HG03432 (cell line): ENCODE measurements at regions not wholly inside any gene's neighbourhood (a gene's known extent, or its start where the extent isn't known, plus 50 kb on each side); places are given as distances from the start of the nearest gene placed in this dataset.

Experiments
- ATAC-seq: cut with Tn5 transposase; IDR thresholded peaks from one replicate; pipeline ENCODE4 v1.9.1; 2021; ENCODE audit warnings: mild to moderate bottlenecking, moderate library complexity; ENCODE audit not compliant: unreplicated experiment

DNA sequence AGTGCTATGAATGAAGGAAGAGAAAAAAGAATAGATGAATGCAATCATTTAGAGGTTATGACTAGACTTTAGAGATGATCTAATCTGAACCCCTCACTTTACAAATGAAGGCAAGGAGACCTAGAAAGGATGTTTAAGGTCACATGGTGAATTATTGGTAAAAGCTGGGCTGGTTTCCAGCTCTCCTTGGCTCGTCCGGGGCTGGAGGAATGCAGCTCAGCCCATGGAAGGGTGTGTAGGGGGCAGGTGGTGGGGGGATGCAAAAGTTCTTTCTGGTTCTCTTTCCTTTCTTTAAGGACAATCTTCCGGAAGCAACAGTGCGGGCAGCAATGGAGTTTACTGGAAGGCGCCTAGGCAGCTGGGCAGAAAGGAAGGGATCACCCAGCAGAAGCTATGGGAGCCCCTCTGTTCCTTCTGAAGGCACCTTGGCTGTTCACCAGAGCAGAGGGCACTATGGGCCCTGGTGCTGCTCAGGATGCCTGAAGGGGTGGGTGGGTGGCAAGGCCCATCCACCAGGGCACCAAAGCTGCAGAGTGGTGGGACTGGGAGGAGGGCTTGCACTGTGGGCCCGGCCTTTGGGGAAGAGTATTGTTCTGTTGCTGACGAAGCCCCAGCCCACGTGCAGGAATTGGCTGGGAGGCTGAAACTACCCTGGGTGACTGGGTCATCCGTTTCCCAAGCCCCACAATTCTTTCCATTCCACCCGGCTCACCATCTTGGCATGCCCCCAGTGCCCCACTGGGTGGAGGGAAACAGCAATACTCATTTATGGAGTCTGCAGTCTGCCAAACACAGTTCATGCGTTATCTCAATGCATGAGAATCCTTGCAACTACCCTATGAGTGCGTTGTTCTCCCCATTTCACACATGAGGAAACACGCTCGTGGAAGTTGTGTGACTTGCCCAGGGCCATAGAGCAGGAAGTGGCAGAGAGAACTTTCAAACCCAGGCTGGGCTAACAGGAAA is 78.2 kb downstream of the IRF2BPL start:
- ATAC-seq: no peak

DNA sequence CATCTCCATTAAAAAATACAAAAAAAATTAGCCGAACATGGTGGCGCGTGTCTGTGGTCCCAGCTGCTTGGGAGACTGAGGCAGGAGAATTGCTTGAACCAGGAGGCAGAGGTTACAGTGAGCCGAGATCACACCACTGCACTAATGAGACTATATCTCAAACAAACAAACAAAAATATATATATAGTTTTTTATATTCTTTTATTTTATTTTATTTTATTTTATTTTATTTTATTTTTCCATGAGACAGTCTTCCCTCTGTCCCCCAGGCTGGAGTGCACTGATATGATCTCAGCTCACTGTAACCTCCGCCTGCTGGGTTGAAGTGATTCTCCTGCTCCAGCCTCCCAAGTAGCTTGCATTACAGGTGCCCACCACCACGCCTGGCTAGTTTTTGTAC is 79.5 kb downstream of the IRF2BPL start:
- no peak for ATAC-seq

DNA sequence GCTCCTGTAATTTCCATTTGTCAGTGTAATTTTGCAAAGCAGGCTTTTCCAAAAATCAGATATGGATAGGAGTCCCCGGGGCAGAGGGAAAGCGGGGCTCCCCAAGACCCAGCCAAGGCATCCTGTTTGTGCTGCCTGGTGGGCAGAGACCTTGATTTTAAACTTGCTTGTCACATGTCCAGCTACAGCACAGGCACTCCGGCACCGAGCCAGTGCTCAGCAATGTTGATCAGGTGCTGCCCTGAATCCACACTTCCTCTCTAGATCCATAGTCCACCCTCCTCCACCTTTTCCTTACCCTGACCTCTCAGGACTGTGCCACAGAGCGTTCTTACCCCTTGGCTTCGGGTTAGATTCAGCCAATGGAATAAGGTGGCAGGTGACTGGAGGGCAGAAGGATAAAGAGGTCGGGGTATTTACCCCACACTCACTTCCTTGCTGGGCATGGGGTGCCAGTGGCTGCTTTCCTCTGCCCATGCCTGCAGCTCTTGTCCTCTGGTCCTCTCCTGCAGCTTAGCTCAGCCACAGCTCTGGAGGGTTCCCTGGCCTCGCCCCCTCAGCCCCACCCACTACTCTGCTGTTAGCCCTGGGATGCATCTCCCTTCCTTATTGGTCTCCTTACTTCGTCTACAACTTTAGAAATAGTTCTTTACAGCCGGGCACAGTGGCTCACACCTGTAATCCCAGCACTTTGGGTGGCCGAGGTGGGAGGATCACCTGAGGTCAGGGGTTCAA is 80.1 kb downstream of the IRF2BPL start:
- no peak for ATAC-seq

DNA sequence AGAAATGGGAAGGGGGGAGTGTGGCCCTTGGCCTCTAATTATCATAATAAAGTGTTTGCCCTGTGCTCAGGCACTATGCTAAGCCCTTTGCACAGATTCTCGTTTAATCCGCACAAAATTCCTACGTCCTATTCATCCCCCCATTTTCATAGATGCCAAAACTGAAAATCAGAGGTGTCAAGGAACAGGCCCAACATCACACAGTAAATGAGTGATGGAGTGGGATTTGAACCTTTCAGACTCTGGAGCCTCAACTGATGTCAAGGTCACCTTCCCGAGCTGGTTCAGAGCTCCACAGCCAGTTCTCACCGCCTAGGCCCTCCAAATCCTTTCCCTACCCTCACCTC is 80.7 kb downstream of the IRF2BPL start:
- no peak for ATAC-seq

DNA sequence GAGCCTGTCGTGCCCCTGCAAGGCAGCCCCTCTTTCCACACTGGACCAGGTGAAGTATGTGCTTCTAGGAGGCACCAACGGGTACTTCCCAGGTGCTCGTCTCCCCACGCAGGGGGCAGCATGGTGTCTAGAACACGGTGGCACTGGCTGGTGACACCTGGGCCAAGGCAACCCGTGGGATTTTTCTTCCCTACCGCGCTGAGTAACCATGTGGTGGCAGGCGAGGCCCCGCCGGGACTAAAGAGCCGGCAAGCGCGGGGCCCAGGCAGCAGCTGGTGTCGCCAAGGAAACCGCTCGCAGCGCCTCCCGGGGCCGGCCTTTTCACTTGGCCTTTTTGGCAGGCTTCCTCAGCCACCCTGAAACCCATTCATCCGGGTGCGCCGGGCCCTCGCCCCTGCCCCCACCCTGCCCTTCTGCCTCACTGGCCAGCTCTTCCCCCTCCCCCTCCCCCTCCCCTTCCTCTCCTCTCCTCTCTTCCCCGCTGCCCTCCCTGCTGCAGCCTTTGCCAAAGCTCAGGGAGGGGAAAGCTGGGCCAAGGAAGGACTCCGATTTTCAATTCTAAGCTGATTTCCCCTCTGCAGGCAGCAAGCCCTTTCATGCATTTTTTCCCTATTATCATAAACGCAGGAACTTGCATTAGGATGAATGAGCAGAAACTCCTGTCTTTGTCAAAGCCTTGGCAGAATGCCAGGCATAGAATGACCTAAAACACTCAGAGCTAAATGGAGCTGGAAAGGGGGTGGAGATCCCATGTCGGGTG is 81.2 kb downstream of the IRF2BPL start:
- ATAC-seq: peak; percentile 87

DNA sequence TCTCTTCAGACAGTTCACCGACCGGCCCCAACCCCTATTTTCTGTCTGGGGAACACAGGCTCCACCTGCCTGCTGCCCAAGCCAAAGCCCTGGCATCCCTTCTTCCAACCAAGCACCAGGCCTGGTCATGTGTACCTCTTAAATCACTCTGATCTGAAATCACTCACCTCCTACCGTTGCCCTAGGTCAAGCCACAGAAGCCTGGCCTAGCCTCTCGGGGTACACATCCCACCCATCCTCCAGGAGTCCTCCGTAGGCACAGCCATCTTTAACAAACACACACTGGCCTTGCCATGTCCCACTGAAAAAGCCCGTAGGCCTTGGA is 81.8 kb downstream of the IRF2BPL start:
- peak; percentile 9 for ATAC-seq

DNA sequence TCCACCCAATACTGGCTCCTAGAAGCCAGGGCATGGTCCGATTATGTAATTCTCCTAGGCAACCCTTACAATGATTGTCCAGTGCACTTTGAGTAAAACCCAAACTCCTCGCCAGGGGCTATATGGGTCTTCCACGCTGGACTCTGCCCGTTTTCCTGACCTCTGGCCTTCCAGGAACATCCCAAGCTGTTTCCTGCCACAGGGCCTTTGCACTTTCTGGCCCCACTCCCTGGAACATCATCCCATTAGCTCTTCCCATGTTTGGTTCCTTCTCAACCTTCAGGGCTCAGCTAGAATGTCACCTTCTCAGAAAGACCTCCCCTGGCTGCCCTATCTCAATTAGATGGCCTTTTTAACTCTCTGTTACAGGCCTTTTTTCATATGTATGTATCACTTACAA is 85.4 kb downstream of the IRF2BPL start:
- ATAC-seq: no peak

DNA sequence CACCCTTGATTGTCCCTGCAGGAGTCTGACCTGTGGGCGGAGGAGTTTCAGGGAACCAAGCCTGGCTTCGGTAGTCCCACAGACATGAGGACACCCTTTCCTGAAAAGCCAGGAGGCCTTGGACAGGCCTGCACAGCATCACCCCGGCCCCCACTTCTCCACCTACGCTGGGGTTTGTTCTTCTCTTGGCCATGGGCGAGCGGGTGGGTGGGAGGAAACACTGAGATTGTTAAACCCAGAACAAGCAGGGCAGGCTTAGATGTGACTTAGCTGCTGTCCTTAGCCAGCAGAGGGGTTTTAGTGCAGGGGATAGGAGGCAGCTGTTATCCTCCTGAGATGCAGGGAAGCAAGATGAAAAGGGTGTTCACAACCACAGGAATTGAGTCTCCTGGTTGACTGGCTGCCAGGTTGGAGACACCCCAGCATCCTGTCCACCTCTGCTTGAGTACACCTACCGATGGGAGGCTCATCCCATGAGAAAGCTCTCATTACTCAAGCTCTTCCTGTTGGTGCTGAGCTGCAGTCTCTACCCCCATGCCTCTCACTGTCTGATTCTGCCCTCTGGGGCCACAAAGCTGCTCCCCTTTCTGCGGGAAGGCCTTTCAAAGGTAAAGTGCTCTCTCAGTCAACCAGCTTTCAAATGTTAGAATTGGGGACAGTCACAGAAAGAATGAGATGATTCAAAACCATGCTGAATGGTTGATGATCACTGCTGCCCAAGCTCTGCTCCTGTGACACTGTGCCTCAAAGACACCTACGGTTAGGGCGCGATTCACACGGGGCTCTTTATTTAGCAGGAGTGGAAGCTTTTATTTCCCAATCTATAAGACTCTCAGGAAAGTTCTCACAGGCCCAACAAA is 86.3 kb downstream of the IRF2BPL start:
- no peak for ATAC-seq

DNA sequence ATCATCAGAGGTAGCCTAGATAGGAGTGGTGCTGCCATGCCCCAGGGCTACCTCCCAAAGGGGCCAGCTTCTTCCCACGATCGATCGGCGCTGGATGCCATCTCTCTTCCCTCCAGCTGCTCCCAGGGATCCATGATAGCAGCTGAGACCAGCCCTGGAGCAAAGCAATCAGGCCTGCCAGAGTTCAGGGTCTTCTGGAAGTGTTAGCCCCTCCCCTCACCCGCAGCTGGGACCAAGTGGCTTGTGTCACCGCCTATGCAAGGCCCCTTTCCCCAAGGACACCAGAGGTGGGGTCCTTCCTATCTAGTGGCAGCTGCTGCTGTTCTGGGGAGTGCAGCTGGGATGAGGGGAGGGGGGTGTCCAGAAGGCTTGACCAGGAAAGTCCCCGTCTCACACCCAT is 87.0 kb downstream of the IRF2BPL start:
- ATAC-seq: no peak

DNA sequence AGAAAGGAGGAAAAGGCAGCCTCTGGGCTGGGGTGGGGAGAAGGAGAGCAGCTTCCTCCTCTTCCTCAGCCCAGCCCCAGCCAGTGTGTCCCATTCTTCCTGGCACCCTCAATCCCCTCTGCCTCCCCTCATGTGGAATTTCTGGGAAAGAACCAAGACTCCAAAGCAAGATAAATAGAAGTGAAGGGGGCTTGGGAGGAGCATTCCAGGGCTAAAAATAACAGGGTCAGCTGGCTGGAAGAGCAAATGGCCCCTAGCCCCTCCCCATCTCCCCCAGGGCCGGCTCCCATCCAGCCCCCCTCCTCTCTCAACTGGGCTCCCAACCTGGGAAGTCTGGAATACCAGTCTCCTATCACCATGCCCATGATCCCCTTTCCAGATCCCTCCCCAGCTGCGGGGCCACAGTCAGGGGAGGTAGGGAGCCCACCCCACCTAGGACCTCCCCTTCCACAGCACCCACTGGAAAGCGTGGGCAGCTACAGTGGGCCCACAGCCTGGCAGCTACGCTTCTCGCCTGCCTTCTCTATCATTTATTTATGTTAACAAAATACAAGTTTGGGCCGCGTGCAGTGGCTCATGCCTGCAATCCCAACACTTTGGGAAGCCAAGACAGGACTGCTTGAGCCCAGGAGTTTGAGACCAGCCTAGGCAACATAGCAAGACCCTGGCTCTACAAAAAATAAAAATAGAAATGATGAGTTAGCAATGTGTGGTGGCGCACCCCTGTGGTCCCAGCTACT is 88.3 kb downstream of the IRF2BPL start:
- no peak for ATAC-seq

DNA sequence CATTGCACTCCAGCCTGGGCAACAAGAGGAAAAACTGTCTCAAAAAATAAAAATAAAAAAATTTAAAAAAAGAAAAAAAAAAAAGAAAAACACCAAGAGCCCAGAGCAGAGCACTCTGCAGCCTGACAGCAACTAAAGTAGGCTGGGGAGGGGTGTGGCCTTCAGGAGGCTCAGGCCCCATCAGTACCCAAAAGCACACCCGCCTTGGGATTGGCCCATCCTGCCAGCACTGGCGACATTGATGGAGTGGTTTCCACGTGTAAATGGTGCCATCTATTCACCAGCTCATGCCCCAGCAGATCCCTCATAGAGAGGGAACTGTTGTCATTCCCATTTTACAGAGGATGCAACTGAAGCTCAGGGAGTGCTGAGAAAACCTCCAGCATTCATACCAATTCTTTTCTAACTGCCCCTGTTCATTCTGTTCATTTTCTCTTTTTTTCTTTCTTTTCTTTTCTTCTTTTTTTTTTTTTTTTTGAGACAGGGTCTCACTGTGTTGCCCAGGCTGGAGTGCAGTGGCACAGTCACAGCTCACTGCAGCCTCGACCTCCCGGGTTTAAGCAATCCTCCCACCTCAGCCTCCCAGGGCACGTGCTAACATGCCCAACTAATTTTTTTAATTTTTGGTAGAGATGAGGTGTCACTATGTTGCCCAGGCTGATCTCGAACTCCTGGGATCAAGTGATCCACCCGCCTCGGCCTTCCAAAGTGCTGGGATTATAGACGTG is 89.3 kb downstream of the IRF2BPL start:
- no peak for ATAC-seq

DNA sequence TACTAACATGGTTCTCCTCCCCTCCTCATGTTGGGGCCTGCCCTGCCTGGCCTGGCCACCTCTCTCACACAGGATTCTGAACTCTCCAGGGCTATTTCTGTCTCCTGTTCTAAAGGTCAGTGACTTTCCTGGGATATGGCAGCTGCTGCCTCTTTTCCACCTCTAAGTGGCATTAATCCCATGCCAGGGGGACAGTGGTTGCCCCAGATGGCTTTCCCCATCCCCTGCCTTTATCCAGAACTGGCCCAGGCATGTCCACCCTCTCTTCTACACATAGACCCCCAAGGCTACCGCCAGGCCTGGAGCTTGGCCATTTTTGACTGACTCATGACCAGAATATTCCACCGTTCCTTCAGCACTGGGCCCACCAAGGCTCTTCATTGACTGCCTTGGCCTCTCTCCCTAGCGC is 90.4 kb downstream of the IRF2BPL start:
- no peak for ATAC-seq

DNA sequence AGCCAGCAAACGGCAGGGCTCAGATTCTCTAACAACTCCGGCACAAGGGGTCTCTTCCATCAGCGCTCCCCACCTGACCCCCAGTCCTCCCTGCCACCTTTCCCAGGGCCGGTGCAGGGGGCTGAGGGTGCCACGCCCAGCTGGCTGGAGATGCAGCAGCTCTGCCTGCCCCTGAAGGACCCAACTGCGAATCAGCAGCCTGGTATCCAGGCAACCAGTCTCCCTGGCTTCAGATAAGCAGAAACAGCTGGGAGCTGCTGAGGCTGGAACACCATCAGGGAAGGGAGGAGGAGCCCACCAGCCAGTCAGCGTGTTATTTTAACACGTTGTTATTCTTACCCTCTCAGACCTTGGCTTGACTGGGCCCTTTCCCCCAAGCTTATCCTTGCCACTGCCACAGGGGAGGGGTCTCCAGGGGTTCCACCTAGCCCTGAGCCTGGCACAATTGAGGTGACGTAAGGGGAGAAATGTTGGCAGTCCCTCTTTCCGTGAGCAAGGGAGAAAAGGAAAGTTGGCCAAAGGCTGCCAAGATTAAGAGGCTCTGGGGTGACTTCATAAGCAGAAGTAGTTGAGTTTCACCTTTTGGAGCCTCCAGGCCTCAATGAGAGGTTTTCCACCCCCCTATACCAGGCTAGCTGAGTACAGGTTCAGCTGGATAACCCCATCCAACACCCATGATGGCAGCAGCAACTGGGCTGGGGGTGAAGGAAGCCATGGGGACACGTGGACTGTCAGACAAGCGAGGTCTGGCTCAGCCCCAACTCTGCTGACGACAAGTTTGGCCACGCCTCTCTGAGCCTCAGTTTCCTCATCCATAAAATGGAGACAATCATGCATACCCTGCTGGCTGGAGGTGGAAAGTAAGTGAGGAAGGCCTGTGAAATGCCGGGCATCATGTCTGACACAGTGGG is 91.1 kb downstream of the IRF2BPL start:
- ATAC-seq: no peak

DNA sequence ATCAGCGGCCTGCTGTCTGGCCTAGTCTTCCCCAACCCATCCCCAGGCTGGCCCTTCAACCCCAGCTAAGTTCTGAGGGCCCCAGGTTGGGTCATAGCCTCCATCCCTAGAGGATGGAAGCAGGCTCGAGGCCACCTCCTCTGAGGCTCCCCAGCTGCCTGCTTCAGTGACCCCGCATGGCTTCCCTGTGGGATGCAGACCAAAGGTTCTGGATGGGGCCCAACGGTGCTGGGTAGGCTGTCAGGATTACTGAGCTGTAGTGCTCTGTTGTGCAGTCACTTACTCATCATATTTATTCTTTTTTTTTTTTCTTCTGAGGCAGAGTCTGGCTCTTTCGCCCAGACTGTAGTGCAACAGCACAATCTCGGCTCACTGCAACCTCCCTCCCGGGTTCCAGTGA is 92.0 kb downstream of the IRF2BPL start:
- ATAC-seq: no peak

DNA sequence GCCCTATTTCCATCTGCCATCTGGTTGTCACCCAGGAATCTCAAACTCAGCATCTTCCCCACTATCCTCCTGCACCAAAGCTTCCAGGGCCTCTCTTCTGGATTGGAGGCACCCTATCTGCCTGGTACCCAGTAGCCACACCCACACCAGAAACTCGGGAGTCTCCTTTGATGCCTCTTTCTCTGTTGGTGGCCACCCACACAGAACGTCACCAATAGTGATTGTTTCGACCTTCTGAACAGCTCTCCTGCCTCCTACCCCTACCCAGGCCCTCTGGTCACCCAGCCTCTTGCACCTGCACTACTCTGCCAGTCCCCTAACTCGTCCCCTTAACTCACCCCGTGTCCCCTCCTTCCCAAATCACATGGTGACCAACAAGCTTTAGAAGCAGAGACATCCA is 95.0 kb downstream of the IRF2BPL start:
- ATAC-seq: no peak

DNA sequence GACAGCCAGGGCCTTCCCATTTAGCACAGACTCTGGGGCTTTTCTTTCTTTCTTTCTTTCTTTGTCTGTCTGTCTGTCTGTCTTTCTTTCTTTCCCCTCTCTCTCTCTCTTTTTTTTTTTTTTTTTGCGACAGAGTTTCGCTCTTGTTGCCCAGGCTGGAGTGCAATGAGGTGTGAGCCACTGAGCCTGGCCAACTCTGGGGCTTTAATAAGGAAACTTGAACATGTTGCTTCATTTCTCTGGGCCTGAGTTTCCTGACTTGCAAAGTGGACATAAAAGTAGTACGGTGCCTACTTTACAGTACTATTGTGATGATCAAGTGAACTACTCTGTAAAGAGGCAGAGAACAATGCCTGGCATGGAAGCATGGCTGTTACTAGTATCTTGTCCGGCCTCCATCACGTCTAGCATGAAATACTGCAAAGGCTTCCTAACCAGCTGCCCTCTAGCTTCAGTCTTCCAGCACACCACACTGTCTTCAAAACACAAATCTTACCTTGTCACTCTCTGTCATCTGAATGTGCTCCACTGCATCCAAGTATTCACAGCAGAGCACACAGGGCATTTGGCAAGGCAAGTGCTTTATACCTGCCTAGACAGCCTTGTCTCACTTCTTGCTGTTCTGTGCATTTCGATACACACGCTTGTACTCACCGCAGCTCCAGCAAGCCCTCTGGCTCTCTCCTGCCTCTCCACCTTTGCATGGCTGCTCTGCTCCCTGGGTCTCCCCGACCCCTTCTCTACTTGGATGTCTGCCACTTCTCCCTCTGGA is 96.7 kb downstream of the IRF2BPL start:
- no peak for ATAC-seq

DNA sequence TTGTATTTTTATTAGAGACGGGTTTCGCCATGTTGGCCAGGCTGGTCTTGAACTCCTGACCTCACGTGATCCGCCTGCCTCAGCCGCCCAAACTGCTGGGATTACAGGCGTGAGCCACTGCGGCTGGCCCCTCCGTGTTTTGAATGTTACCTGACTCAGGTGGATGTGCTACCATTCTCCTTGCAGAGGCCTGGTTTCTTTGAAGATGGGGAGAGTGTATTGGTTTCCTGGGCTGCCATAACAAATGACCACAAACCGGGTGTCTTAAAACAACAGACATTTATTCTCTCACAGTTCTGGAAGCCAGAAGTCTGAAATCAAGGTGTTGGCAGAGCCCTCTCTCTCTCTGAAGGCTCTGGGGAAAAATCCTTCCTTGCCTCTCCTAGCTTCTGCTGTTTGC is 98.0 kb downstream of the IRF2BPL start:
- no peak for ATAC-seq

DNA sequence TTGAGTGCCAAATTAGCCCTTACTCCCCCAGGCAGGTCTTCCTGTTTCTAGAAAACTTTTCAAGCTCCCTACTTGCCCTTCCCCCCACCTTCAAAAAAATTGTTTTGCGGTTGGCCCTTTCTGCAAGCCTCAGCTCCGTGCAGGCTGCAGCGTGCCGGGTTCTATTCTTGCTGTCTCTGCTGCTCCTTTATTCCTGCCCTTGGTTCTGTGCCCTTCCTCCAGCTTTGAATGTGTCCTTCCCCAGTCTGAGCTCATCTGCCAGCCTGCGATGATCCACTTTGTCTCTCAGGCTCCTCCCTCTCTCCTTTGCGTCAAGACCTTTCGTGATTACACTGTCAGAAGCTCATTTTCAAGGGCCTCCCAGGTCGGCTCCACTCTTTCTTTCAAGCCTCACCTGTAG is 98.6 kb downstream of the IRF2BPL start:
- ATAC-seq: no peak
